ENCODE measurements at regions not wholly inside any gene's neighbourhood (a gene's known extent, or its start where the extent isn't known, plus 50 kb on each side); places are given as distances from the start of the nearest gene placed in this dataset.

- no peak for TF ChIP-seq CTCF (IDR thresholded peaks at IDR 0.05; ENCODE audit: low read depth, low read length)
- Histone ChIP-seq H3K4me3 (no peak overlapping the region), H3K4me1 (ENCODE audit: low read depth) (peaks cover 28% of the 10 kb centered on the region), H3K9me3 (ENCODE audit: low read depth) (no peaks in the 10 kb centered on the region), H3K27me3 (no peaks in the 10 kb centered on the region), H3K36me3 (no peaks in the 10 kb centered on the region), H3K27ac (peak overlapping the region; percentile 71)
- no peak for DNase-seq (ENCODE audit: low read depth in 1 of 2, low spot score in 1 of 2)
These were observed 639.6 kb downstream of the MID1IP1 start for GRCh38 chrX:39440799-39441284.

GRCh38 chrX:39442332-39442731 is 641.1 kb downstream of the MID1IP1 start:
- no peak for TF ChIP-seq CTCF (IDR thresholded peaks at IDR 0.05; ENCODE audit: low read depth, low read length)
- H3K27ac ChIP-seq, result no peak overlapping the region
- H3K4me3 ChIP-seq, result no peak overlapping the region
- H3K9me3 ChIP-seq (ENCODE audit: low read depth), result no peaks in the 10 kb centered on the region
- H3K36me3 ChIP-seq, result no peaks in the 10 kb centered on the region
- H3K27me3 ChIP-seq, result no peaks in the 10 kb centered on the region
- no peak for DNase-seq (ENCODE audit: low read depth in 1 of 2, low spot score in 1 of 2)
- H3K4me1 ChIP-seq (ENCODE audit: low read depth), result peaks cover 28% of the 10 kb centered on the region

GRCh38 chrX:39443240-39443639 is 642.0 kb downstream of the MID1IP1 start:
- no peak for DNase-seq (ENCODE audit: low read depth in 1 of 2, low spot score in 1 of 2)
- no peak for TF ChIP-seq CTCF (IDR thresholded peaks at IDR 0.05; ENCODE audit: low read depth, low read length)
- no peaks in the 10 kb centered on the region for H3K9me3 ChIP-seq (ENCODE audit: low read depth)
- H3K27me3 ChIP-seq, result no peaks in the 10 kb centered on the region
- H3K4me3 ChIP-seq, result no peak overlapping the region
- no peaks in the 10 kb centered on the region for H3K36me3 ChIP-seq
- peaks cover 28% of the 10 kb centered on the region for H3K4me1 ChIP-seq (ENCODE audit: low read depth)
- no peak overlapping the region for H3K27ac ChIP-seq

GRCh38 chrX:39445336-39445735 is 644.1 kb downstream of the MID1IP1 start:
- Histone ChIP-seq H3K27ac (no peak overlapping the region), H3K36me3 (no peaks in the 10 kb centered on the region), H3K9me3 (ENCODE audit: low read depth) (no peaks in the 10 kb centered on the region), H3K4me3 (no peak overlapping the region), H3K27me3 (no peaks in the 10 kb centered on the region), H3K4me1 (ENCODE audit: low read depth) (peaks cover 10% of the 10 kb centered on the region)
- peak; percentile 31 for TF ChIP-seq CTCF (IDR thresholded peaks at IDR 0.05; ENCODE audit: low read depth, low read length)
- peak; percentile 11 to 33 for DNase-seq (ENCODE audit: low read depth in 1 of 2, low spot score in 1 of 2)

- TF ChIP-seq CTCF (IDR thresholded peaks at IDR 0.05; ENCODE audit: low read depth, low read length), result no peak
- H3K36me3 ChIP-seq, result no peaks in the 10 kb centered on the region
- H3K27ac ChIP-seq, result no peak overlapping the region
These were observed 648.1 kb downstream of the MID1IP1 start for GRCh38 chrX:39449352-39449751.

More at GRCh38 chrX:39449352-39449751, 648.1 kb downstream of the MID1IP1 start:
- H3K4me1 ChIP-seq (ENCODE audit: low read depth), result peaks cover 14% of the 10 kb centered on the region
- H3K4me3 ChIP-seq, result no peak overlapping the region
- H3K9me3 ChIP-seq (ENCODE audit: low read depth), result no peaks in the 10 kb centered on the region
- no peaks in the 10 kb centered on the region for H3K27me3 ChIP-seq
- no peak for DNase-seq (ENCODE audit: low read depth in 1 of 2, low spot score in 1 of 2)
